GM19240 (cell line): ENCODE measurements at regions not wholly inside any gene's neighbourhood (a gene's known extent, or its start where the extent isn't known, plus 50 kb on each side); places are given as distances from the start of the nearest gene placed in this dataset.
"Not testable (repeated sequence)": the region's sequence is repeated elsewhere in the genome, so short reads cannot be mapped to it uniquely, and the experiment has no call there.

Experiments used
- DNase-seq: peaks from one replicate; pipeline ENCODE4 v3.0.0; 2011; ENCODE audit warnings: low spot score; ENCODE audit not compliant: insufficient read length

DNA sequence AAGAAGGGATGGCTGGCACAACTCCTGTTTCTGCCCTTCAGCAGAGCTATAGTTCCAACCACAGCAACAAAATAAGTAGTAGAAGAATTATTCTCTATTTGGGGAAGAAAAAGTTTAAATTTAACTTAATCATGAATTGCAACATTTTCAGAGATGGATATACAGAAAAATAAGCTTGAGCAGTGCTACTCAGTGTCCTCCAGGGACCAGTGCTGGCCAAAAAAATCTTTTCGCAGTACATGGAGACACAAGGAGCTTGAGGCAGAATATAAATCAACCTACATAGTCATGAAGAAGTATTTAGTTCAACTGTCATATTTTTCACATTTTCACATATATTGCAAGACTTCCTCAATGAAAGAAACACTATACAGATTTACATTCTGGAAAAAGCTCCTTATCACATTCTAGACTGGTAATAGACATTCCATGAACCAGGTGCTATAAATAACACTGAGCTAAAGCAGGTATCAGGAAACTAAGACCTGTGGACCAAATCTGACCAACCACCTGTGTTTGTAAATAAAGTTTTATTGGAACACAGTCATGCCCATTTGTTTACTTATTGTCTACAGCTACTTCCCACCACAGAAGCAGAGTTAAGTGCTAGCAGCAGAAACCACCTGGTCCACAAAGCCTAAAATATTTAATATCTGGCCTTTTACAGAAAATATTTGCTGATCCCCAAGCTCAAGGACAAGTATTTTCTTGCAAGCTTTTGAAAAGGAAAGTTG is 101.9 kb downstream of the RGS21 start:
- no peak for DNase-seq

DNA sequence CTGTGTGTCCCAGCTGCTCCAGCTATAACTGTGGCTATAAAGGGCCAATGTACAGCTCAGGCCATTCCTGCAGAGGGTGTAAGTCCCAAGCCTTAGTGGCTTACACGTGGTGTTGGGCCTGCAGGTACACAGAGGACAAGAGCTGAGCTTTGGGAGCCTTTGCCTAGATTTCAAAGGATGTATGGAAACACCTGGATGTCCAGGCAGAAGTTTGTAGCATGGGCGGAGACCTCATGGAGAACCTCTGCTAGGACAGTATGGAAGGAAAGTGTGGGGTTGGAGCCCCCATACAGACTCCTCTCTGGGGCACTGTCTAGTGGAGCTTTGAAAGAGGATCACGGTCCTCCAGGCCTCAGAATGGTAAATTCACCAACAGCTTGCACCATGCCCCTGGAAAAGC is 113.9 kb downstream of the RGS21 start:
- no peak for DNase-seq

DNA sequence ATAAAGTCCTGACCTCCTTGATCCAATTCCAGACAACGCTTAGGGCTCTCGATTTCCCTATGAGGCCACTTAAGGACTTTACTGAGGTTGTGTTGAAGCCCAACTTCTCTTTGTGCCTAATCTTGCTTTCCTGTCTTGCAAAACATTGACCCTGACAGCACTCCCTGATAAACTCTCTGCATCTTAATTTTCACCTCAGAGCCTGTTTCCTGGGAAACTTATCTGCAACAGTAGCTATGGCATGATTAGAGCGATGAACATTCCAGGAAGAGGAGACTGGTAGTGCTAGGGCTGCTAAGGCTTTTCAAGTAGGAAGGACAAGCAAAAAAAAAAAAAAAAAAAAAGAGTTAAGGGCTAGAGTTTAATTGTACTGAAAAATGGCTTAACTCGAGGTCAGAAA is 118.9 kb downstream of the RGS21 start:
- no peak for DNase-seq

DNA sequence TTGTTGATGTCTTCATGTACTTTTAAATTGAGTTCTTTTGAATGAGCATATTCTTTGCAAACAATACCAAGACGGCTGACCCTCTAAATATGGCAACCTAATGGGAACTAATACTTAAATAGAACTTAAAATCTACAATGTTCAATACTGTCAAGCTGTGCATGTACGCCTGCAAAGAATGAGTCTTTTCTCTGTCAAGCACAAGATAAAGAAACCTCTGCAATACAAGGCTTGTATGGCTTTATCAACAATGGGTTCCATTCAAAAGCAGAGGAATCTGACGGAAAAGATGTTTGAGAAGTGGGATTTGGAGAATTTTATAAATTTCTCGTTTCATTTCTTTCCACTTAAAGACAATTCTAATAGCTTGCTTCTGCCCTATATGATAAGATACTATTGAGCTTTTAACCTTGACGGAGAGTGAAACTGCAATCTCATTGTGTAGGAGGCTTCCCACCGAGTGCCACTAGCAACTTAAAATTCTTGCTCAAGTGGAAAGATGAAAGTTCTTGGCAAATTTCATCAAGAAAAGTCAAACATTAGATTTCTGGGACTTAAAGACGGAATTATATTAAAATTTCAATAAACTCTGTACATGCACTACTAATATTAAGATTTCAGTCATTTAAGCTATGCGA is 119.8 kb downstream of the RGS21 start:
- DNase-seq: no peak

DNA sequence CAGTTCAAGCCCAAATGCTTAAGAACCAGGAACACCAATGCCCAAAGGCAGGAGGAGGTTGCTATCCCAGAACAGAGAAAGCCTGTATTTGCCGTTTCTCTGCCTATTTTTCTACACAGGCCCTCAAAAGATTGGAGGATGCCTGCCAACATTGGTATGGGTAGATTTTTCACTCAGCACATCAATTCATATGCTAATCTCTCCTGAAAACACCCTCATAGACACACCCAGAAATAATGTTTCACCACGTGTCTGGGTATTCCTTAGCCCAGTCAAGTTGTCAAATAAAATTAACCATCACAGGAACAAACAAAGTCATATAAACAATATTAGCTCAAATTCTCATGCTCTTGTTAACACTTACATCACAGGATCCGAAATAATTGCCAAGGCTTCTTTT is 121.9 kb downstream of the RGS21 start:
- no peak for DNase-seq

DNA sequence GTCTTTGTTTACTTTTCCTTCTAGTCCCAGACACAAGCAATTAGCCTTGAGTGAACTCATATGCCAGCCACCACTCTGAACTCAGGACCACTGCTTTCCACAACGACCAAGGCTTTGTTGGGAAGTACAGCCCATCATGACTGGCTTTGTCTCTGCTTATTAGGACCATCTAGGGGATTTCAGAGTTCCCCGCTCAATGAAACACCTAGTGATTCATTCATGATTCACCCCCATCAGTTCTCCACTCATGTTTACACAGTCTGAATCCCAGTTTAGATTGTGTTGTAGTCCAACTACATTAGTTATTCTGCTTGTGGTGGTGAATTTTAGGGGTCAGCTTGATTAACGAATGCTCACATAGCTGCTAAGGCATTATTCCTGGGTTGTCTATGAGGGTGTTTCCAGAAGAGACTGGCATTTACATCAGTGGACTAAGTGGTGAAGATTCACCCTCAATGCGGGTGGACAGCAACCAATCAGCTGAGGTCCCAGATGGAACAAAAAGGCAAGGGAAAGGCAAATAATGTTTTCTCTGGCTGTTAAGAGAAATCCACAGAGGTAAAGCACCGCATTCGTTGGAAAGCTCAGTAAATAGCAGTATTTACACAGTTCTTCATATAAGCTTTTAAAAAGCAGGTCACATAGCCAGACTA is 122.7 kb downstream of the RGS21 start:
- DNase-seq: no peak

DNA sequence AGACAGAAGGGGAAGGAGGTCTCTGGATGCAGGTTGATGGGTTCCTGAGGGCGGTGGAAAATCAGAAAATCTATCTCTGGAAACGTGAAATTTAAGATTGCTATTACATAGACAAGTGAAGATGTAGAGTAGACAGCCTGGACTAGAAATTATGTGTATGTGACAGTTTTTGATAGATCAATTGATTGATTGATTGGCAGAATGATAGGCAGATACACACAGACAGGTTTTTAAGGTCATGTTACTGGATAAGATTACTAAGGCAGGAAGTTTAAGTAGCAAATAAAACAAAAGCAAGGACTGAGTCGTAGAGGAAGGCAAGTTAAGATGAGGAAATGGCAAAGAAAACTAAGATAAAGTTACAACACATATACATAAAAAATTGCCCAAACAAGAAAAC is 124.7 kb downstream of the RGS21 start:
- no peak for DNase-seq

DNA sequence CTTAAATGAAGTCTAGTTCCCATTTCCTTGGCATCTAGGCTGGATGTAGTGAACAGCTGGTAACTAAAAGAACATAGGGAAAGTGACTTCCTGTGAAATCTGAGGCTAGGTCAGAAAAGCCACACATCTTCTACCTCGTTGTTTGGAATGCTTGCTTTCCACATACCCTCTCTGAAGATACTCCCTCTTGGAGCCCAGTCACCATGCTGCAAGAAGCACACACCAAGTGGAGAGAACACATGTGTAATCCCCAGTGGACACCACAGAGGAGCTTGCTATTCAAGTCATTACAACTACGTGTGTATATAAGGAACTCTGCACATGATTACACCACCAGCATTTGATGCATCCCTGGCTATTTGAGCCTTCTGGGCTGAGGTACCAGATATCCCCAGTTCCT is 125.9 kb downstream of the RGS21 start:
- DNase-seq: no peak

DNA sequence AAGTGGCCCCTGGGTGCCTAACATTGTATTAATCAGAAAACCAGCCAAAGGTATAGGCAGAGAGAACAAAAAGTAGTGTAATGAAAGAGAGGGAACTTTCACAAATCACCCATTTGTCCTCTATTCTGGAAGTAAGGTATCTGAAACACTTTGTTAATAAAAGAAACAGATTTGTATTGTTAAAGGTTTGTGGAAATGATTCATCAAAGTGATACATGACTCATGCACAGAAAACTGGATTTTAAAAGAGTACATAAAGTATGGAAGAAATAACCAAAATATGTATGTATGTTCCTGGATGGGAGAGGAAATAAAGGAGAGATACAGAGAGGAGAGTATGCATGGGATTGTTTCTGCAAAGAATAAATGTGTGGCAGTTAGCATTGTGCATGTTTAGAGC is 126.8 kb downstream of the RGS21 start:
- DNase-seq: no peak

DNA sequence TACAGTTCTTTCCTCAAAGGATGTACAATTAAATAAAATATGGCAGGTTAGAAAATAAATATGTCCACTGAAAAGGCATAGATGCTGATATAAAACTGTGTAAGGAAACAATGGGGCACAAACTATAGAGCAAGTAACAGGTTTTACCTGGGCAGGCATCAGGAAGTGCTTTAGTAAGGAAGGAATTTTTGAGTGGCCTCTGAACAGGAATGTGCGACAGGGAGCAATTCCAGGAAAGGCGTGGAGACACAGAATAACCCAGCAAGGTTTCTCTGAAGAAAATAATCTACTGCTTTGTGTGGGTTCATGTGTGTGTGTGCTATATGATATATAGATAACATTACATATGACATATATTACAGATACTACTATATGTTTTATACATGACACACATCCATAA is 128.4 kb downstream of the RGS21 start:
- no peak for DNase-seq

DNA sequence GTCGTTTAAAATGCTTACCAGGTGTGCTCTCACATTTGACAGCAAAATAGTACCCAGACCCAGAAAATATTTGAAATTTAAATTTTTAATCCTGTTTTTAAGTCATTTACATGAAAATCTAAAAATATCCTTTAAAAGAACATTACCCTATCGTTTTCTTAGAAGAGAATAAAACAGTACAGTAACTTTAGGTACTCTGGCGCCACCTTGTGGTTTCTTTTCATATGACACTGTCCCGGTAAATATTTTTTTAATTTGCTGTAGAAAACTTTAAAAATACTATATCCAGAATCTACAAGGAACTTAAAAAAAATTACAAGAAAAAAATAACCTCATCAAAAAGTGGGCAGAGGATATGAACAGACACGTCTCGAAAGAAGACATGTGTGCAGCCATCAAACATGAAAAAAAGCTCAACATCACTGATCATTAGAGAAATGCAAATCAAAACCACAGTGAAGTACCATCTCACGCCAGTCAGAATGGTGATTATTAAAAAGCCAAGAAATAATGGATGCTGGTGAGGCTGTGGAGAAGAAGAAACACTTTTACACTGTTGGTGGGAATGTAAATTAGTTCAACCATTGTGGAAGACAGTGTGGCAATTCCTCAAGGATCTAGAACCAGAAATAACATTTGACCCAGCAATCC is 129.2 kb downstream of the RGS21 start:
- DNase-seq: no peak

DNA sequence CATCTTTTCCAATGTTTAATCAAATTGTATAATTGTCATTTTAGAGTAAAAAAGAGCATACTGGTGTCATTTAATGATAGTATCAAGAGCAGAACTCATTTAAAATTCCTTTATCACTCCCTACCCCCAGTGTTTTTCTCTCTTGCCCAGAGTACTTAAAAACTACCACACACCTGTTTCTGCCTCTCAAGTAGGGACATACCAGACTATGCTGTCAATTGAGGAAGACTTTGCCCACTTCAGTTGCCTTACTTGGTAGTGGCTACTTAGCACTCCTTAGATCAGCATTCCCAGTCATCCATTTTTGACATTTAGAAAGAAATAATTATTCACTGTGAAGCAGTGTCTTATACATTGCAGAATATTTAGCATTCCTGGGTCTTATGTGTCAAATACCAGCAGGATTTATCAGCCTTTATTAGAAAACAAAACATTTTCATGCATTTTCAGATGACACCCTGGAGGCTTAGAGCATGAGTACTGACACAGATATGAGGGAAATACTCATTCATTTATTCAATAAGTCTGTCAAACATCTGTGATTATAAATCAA is 127.5 kb upstream of the RGS1 start:
- DNase-seq: no peak

DNA sequence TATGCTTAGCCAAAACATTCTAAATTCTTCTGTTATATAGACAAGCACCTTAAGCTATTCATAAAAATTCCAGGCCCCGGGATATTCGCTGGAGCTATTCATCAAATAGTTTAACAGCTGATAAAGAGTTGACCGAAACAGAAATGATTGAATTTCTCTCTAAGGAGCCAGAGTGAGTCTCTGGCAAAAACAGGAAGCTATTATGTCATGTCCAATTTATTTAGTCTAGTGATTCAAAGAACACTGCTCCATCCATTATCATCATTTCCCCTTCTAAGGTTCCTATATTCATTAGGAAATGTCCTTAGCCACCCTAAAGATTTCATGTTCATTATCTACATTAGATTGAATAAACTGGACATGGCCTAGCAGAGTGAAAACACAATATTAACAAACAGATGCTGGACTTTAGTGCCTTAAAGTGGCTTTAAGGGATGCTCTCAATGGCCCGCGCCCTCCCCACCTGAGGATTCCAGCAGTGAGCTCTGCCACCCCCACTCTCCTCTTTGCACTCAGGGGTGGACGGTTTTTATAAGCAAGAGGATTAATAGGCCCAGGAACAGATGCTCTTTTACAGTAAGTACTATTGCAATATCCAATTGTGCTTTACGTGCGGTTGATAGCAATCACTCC is 122.1 kb upstream of the RGS1 start:
- no peak for DNase-seq

DNA sequence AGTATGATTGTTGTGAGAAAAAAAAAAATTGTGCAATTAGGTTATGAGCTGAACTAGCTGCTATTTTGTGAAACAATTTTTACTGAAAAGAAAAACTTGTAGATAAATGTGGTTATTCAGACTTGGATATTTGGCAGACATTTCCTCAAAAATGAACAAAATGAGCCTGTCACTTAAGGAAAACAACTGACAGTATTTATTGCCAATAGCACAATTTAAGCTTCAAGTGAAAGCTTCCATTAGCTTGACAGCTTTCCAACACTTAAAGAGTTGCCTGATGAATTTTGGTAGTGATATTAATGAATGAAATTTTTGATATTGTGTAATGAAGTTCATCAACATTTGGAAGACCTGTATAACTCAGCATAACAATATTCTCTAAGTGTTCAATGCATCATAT is 116.1 kb upstream of the RGS1 start:
- DNase-seq: no peak

DNA sequence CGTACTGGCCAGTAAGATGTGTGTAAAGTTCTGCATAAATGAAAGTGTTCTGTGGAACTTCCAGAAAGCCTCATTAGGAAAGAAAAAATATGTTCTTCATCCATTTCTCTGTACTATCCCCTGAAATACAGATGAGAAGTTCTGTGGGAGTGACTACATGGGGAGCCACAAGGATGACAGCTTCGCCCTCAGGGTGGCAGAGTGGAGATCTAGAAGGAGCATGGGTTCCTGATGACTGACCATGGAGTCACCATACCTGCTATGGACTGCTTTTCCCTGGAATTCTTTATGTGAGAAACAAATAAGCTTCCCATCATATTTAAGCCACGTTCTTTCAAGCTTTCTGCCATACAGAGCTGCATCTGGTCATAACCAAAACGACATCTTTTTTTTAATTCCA is 113.9 kb upstream of the RGS1 start:
- no peak for DNase-seq

DNA sequence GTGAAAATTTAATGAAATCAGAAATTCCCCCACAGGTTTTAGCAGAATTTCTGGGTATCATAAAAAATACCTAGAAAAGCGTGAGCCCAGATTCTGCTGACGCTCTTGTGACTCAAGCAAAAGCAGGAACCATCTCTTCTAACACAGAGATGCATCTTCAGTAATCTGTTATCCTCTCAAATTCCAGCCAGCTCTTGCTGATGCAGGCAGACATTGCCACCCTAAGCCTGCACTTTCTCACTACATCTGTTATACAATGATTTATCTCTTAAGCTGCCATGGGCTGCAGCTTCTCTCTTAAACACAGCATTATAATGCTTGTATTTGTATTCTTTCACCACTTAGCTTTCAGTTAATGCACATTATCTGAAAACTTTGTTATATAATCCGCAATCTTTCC is 113.0 kb upstream of the RGS1 start:
- no peak for DNase-seq

DNA sequence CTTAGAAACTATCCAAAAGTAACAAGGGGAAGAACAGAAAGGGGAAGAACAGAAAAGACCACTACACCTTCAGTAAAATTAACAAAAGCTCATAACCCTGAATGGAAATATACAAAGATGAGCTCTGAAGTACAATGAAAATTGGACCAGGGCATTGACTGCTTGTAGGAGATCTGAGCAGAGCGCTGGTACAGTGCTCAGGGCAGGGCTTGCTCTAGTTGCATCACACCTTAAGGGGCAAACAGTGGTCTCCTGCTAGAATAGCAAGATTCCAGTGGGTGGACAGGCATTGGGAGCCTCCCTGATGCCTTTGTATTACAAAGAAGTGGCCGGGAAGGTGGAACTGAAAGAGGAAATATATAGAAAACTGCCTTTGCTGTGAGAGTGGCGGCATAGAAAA is 111.9 kb upstream of the RGS1 start:
- no peak for DNase-seq

DNA sequence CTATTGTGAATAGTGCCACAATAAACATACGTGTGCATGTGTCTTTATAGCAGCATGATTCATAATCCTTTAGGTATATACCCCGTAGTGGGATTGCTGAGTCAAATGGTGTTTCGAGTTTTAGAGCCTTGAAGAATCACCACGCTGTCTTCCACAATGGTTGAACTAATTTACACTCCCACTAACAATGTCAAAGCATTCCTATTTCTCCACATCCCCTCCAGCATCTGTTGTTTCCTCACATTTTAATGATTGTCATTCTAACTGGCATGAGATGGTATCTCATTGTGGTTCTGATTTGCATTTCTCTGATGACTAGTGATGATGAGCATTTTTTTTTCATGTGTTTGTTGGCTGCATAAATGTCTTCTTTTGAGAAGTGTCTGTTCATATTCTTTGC is 110.4 kb upstream of the RGS1 start:
- not testable (repeated sequence) for DNase-seq

DNA sequence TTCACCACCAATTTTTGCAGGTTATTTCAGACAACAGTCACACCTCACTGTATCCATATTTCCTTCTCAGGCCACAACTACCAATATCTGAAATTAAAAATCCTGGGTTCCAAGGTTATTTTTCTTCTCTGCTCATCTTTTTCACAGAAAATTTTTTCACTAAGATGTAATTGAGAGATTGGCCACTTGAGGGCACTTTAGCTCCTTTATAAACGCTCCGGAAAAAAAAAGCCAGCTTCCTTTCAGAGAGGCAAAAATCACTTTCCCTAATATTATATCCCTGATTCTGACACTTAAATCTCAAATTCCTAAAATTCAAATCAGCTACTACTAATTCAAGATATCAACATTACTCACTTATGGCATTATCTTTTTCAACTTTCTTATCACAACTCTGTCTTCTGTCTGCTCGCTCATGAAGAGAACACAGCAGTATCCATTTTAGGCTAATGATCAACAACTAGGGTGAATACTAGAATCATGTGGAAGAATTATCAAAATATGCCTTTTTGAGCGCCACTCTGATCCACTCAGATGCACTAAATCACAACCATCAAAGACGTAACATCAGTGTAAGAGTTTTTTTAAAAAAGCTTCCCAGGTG is 101.4 kb upstream of the RGS1 start:
- no peak for DNase-seq

DNA sequence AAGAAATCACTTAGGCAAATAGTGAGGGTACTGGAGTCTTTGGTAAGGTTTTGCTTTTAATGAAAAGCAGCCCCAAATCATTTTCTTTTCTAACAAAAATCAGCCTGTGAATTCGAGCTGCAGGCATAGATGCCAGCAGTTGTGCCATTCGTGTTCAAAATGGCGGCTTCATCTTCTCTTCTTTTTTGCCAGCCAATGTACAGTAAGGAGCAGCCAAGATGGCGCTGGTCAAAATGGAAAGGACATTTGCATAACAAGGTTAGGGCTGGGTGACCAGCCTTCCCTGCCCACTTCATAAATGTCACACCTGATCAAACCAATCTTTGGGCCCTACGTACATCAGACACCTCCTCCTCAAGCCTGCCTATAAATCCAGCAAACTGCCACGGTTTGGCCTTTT is 100.2 kb upstream of the RGS1 start:
- DNase-seq: no peak

DNA sequence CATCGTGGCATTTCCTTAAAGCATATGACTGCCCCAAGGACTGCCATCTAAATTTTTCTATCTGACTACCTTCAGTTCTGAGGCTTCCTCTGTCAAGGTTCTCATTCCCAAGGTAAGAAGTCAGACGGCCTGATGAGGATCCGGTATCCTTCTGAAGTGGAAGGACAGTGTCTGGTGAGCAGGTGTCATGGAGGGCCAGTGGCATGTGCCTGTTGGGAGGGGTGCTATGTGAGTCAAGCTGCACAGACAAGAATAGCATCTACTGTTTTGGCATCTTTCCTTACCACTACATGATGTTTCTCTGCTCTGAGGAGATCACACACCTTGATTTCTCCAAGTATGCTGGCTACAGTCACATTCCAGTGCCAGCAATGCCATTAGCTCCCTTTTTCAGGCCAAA is 99.6 kb upstream of the RGS1 start:
- DNase-seq: no peak
